ENCODE measurements at regions not wholly inside any gene's neighbourhood (a gene's known extent, or its start where the extent isn't known, plus 50 kb on each side); places are given as distances from the start of the nearest gene placed in this dataset.

DNA sequence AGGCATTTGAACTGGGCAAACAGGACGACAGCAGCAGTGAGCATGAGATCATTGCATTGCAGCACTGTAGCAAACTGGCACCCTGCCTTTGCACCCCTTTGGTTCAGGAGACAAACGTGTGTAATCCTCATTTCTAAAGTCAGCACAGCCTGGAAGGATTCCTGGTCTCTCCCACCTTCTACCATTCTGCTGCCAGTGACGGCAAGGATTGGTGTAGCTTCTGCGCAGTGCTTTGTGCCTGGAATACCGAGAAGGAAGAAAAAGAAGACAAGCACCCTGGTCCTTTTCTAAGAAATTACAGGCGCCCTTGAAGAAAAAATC, 805.3 kb downstream of the USP25 start:
- TF ChIP-seq, protein P1, sequence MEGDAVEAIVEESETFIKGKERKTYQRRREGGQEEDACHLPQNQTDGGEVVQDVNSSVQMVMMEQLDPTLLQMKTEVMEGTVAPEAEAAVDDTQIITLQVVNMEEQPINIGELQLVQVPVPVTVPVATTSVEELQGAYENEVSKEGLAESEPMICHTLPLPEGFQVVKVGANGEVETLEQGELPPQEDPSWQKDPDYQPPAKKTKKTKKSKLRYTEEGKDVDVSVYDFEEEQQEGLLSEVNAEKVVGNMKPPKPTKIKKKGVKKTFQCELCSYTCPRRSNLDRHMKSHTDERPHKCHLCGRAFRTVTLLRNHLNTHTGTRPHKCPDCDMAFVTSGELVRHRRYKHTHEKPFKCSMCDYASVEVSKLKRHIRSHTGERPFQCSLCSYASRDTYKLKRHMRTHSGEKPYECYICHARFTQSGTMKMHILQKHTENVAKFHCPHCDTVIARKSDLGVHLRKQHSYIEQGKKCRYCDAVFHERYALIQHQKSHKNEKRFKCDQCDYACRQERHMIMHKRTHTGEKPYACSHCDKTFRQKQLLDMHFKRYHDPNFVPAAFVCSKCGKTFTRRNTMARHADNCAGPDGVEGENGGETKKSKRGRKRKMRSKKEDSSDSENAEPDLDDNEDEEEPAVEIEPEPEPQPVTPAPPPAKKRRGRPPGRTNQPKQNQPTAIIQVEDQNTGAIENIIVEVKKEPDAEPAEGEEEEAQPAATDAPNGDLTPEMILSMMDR (IDR thresholded peaks at IDR 0.05; ENCODE audit: poor library complexity, severe bottlenecking) = no peak
- DNase-seq (ENCODE audit: low spot score) (no peak), ATAC-seq (ENCODE audit: low read depth) (no peak)
- no peaks in the 10 kb centered on the region for H3K36me3 ChIP-seq (ENCODE audit: low read depth)
- H3K4me3 ChIP-seq (ENCODE audit: severe bottlenecking) = no peak overlapping the region
- H3K4me1 ChIP-seq (ENCODE audit: insufficient read depth, poor library complexity, severe bottlenecking) = peaks cover 17% of the 10 kb centered on the region
- peaks cover 23% of the 10 kb centered on the region for H3K27me3 ChIP-seq (ENCODE audit: insufficient read depth, poor library complexity, severe bottlenecking)
- H3K27ac ChIP-seq (ENCODE audit: poor library complexity, severe bottlenecking) = no peak overlapping the region
- no peaks in the 10 kb centered on the region for H3K9me3 ChIP-seq (ENCODE audit: severe bottlenecking)

DNA sequence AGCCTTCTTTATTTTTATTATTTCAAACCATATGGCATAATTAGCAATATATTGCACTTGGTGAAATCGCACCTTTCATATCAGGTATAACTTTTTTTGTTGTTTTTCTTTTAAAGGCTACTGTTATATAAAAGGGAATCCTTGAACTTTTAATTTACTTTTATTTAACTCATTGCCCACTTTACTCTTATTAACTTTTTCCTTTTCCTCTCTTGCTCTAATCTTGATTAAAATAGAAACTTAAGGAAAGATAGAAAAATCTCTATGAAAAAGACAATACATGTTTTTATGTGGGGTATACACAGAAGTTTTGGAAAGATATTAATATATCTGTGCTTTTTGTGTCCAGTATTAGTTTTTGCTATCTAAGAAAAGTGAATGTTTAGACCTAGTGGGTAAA, 805.8 kb downstream of the USP25 start:
- Histone ChIP-seq H3K4me3 (ENCODE audit: severe bottlenecking) (no peak overlapping the region), H3K36me3 (ENCODE audit: low read depth) (no peaks in the 10 kb centered on the region), H3K27me3 (ENCODE audit: insufficient read depth, poor library complexity, severe bottlenecking) (peaks cover 23% of the 10 kb centered on the region), H3K9me3 (ENCODE audit: severe bottlenecking) (no peaks in the 10 kb centered on the region), H3K4me1 (ENCODE audit: insufficient read depth, poor library complexity, severe bottlenecking) (peaks cover 17% of the 10 kb centered on the region), H3K27ac (ENCODE audit: poor library complexity, severe bottlenecking) (no peak overlapping the region)
- DNase-seq (ENCODE audit: low spot score) (no peak), ATAC-seq (ENCODE audit: low read depth) (no peak)
- TF ChIP-seq, protein P1 (IDR thresholded peaks at IDR 0.05; ENCODE audit: poor library complexity, severe bottlenecking) = no peak

DNA sequence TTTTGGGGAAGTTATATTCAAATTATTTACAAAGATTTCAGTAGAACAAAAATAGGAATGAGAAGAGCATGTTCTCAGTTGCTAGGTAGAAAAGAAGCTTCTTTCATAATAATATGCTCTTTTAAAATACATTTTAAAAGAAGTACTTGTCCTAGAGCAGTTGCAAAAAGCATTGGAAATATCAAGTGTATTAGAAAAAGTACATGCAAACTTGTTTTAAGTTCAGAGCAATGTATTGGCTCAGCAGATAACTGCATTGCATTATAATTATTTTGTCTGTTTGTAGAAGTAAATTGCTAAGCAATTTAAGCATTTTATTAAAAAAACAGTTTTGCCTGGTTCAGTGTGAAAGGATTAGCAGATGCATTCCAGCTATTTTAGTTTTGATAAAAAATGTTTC, 806.4 kb downstream of the USP25 start:
- TF ChIP-seq, protein P1 (IDR thresholded peaks at IDR 0.05; ENCODE audit: poor library complexity, severe bottlenecking) = no peak
- no peak for DNase-seq (ENCODE audit: low spot score)
- H3K4me3 ChIP-seq (ENCODE audit: severe bottlenecking) = no peak overlapping the region
- peaks cover 23% of the 10 kb centered on the region for H3K27me3 ChIP-seq (ENCODE audit: insufficient read depth, poor library complexity, severe bottlenecking)
- H3K27ac ChIP-seq (ENCODE audit: poor library complexity, severe bottlenecking) = no peak overlapping the region
- H3K9me3 ChIP-seq (ENCODE audit: severe bottlenecking) = no peaks in the 10 kb centered on the region
- H3K36me3 ChIP-seq (ENCODE audit: low read depth) = no peaks in the 10 kb centered on the region
- ATAC-seq (ENCODE audit: low read depth) = no peak
- peaks cover 17% of the 10 kb centered on the region for H3K4me1 ChIP-seq (ENCODE audit: insufficient read depth, poor library complexity, severe bottlenecking)

DNA sequence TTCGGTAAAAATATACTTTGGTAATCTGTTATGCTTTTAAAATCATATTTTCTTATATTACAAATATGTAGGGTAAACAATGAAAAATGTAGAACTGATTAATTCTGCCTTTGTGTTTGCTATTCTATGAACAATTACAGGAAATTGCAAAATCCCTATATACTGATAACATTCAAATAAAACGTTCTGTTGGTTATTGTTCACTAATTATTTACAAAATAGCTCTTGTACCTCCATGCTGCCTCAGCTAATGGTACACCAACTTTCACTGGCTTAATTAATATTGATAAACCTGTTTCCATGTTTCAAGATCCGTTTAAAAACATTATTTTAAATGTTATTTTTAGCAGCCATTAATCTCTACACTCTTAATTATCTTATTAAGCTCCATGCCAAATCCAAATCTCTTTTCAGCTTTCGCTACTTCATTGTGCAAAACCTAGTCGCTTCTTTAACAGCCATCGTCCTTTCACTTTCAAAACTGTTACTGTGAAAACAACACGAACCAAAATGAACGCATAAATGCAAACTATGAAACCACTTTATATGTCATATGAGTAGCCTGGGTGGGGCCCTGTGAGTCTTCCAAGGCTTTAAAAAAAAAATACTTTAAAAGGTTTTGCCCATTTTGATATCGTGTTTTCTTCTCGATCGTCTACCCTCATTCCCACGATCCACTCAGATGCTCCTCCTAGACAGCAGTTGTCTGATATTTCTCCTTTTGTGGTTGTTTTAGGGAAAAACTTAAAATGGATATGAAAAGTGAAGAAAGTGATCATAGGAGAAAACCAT, 807.1 kb downstream of the USP25 start:
- peaks cover 17% of the 10 kb centered on the region for H3K4me1 ChIP-seq (ENCODE audit: insufficient read depth, poor library complexity, severe bottlenecking)
- H3K9me3 ChIP-seq (ENCODE audit: severe bottlenecking) = no peaks in the 10 kb centered on the region
- ATAC-seq (ENCODE audit: low read depth) (peak; percentile 36; the same call in 2 of the 3 replicates), DNase-seq (ENCODE audit: low spot score) (no peak)
- H3K36me3 ChIP-seq (ENCODE audit: low read depth) = no peaks in the 10 kb centered on the region
- H3K27ac ChIP-seq (ENCODE audit: poor library complexity, severe bottlenecking) = no peak overlapping the region
- peaks cover 23% of the 10 kb centered on the region for H3K27me3 ChIP-seq (ENCODE audit: insufficient read depth, poor library complexity, severe bottlenecking)
- H3K4me3 ChIP-seq (ENCODE audit: severe bottlenecking) = peak overlapping the region; percentile 36
- TF ChIP-seq, protein P1 (IDR thresholded peaks at IDR 0.05; ENCODE audit: poor library complexity, severe bottlenecking) = no peak

DNA sequence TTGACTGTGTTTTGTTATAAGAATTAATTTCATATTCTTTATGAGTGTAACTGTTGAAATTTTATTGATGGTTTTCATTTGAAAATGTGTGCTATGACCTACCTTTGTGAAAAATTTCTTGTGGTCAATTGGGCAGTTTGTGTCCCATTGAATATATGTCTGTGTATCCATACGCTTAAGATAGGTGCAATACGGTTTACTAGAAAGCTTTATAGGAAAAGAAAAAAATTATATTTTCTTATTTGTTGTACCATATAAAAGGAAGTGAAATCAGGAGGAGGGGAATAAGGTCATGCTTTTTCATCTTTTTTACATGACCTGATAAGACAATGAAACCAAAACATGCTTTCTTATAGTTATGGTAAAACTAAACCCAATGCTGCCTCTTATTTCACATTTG, 807.7 kb downstream of the USP25 start:
- TF ChIP-seq, protein P1 (IDR thresholded peaks at IDR 0.05; ENCODE audit: poor library complexity, severe bottlenecking) = no peak
- Histone ChIP-seq H3K4me3 (ENCODE audit: severe bottlenecking) (peak overlapping the region; percentile 36), H3K4me1 (ENCODE audit: insufficient read depth, poor library complexity, severe bottlenecking) (peaks cover 17% of the 10 kb centered on the region), H3K9me3 (ENCODE audit: severe bottlenecking) (no peaks in the 10 kb centered on the region), H3K27me3 (ENCODE audit: insufficient read depth, poor library complexity, severe bottlenecking) (peaks cover 23% of the 10 kb centered on the region), H3K36me3 (ENCODE audit: low read depth) (no peaks in the 10 kb centered on the region), H3K27ac (ENCODE audit: poor library complexity, severe bottlenecking) (no peak overlapping the region)
- no peak for ATAC-seq (ENCODE audit: low read depth)
- DNase-seq (ENCODE audit: low spot score) = no peak

Measured in RWPE2 (cell line).